Neural progenitor cell (in vitro differentiated cells): ENCODE measurements at regions not wholly inside any gene's neighbourhood (a gene's known extent, or its start where the extent isn't known, plus 50 kb on each side); places are given as distances from the start of the nearest gene placed in this dataset.

Experiments used
- CTCF ChIP-seq: fragments of 200-600 bp; sonication (generic); IDR thresholded peaks from 2 replicates; pipeline ENCODE4 v1.5.1; 2017; ENCODE audit warnings: antibody characterized with exemption, mild to moderate bottlenecking
- EZH2 ChIP-seq: fragments of 200-600 bp; sonication (generic); IDR thresholded peaks from 2 replicates; pipeline ENCODE4 v1.6.1; 2017; ENCODE audit warnings: antibody characterized with exemption, mild to moderate bottlenecking, moderate library complexity

GRCh38 chr18:77469131-77469530 lies 219.5 kb downstream of the GALR1 start:
- TF ChIP-seq CTCF (no peak), EZH2 (no peak)
